Coronary artery (tissue), 2 donors: ENCODE measurements at regions not wholly inside any gene's neighbourhood (a gene's known extent, or its start where the extent isn't known, plus 50 kb on each side); places are given as distances from the start of the nearest gene placed in this dataset.
A peak's percentile ranks its signal among the peaks of the same experiment; 100 is the strongest.

Experiments
- DNase-seq: peaks from one replicate; pipeline ENCODE4 v3.0.0-alpha.2; 2017; ENCODE audit warnings: low spot score
- H3K27ac ChIP-seq, 2 donors: fragments of 200-600 bp; sonication (generic); one replicate each; pipeline ENCODE4 v1.5.1; 2016 to 2019
- H3K4me3 ChIP-seq: fragments of 200-600 bp; sonication (generic); 2 replicates; pipeline ENCODE4 v1.5.1; 2016; ENCODE audit warnings: mild to moderate bottlenecking, moderate library complexity
- CTCF ChIP-seq: fragments of 200-600 bp; sonication (generic); IDR thresholded peaks from one replicate; pipeline ENCODE4 v1.5.1; 2019; ENCODE audit warnings: antibody characterized with exemption

- no peak overlapping the region for H3K4me3 ChIP-seq
- TF ChIP-seq CTCF, result no peak
- DNase-seq, result peak; percentile 28
- no peak overlapping the region for H3K27ac ChIP-seq
Observed at GRCh38 chr10:130416334-130417150, 280.4 kb downstream of the GLRX3 start.

GRCh38 chr10:130418731-130419130 lies 282.5 kb downstream of the GLRX3 start:
- Histone ChIP-seq H3K4me3 (no peak overlapping the region), H3K27ac (no peak overlapping the region)
- no peak for TF ChIP-seq CTCF
- DNase-seq, result peak; percentile 45

GRCh38 chr10:130421909-130422308 lies 285.7 kb downstream of the GLRX3 start:
- no peak for TF ChIP-seq CTCF
- H3K27ac ChIP-seq, result no peak overlapping the region
- peak; percentile 62 for DNase-seq

GRCh38 chr10:130422366-130423324 lies 286.5 kb downstream of the GLRX3 start:
- Histone ChIP-seq H3K27ac (no peak overlapping the region), H3K4me3 (no peak overlapping the region)
- TF ChIP-seq CTCF, result no peak
- peak; percentile 52 for DNase-seq

More at GRCh38 chr10:130421909-130422308, 285.7 kb downstream of the GLRX3 start:
- H3K4me3 ChIP-seq, result no peak overlapping the region

GRCh38 chr10:130423455-130424305 lies 287.5 kb downstream of the GLRX3 start:
- TF ChIP-seq CTCF, result no peak

GRCh38 chr10:130424418-130424817 lies 288.2 kb downstream of the GLRX3 start:
- peak; percentile 53 for DNase-seq
- no peak overlapping the region for H3K27ac ChIP-seq
- no peak for TF ChIP-seq CTCF
- no peak overlapping the region for H3K4me3 ChIP-seq

More at GRCh38 chr10:130423455-130424305, 287.5 kb downstream of the GLRX3 start:
- DNase-seq, result peak; percentile 56
- no peak overlapping the region for H3K4me3 ChIP-seq
- no peak overlapping the region for H3K27ac ChIP-seq
